SK-N-SH (cell line): ENCODE measurements at regions not wholly inside any gene's neighbourhood (a gene's known extent, or its start where the extent isn't known, plus 50 kb on each side); places are given as distances from the start of the nearest gene placed in this dataset.

ENCODE experiments used
- CTCF ChIA-PET: fragments of 300-600, 350-600 bp; formaldehyde crosslinking; extraction: SDS; loops from one replicate; lab custom pipeline; 2021; lab: Yijun Ruan, JAX
- POLR2A ChIA-PET: fragments of 350-600 bp; sonication (Branson Sonifier 250); formaldehyde crosslinking; extraction: SDS; loops from one replicate; lab custom pipeline; 2020; ENCODE audit warnings: antibody characterized with exemption, inconsistent platforms; lab: Yijun Ruan, JAX
- DNase-seq: peaks from one replicate; pipeline ENCODE4 v3.0.0; 2012
- H2AFZ ChIP-seq: fragments of 200-600 bp; sonication (generic); 2 replicates; pipeline ENCODE4 v1.8.1; 2016; ENCODE audit warnings: antibody characterized with exemption, mild to moderate bottlenecking, low read depth
- H3F3A ChIP-seq: fragments of 200-600 bp; sonication (generic); replicated peaks from 2 replicates; pipeline ENCODE3; 2016; ENCODE audit warnings: antibody characterized with exemption, mild to moderate bottlenecking; ENCODE audit not compliant: insufficient read depth
- H3K27ac ChIP-seq, 2 experiments: fragments of 200-500 bp in 1 of 2; fragments of 200-600 bp in 1 of 2; sonication (Bioruptor generic) in 1 of 2; sonication (generic), shearing (Covaris generic) in 1 of 2; 2 replicates each; pipeline versions ENCODE4 v1.5.1 to v1.6.1; 2014 to 2016; ENCODE audit warnings: low read depth in 2 of 2, inconsistent platforms in 1 of 2, low read length in 1 of 2, mild to moderate bottlenecking in 1 of 2, mixed read lengths in 1 of 2
- H3K27me3 ChIP-seq: fragments of 200-600 bp; sonication (generic), shearing (Covaris generic); 2 replicates; pipeline ENCODE4 v1.6.1; 2016; ENCODE audit warnings: mixed run types; ENCODE audit not compliant: insufficient read depth
- H3K36me3 ChIP-seq, 2 experiments: fragments of 200-500 bp in 1 of 2; fragments of 200-600 bp in 1 of 2; sonication (Bioruptor generic) in 1 of 2; sonication (generic) in 1 of 2; replicated peaks in 1 of 2; 2 replicates each; pipeline versions ENCODE3 to v1.5.1; 2014 to 2016; ENCODE audit warnings: low read length in 1 of 2, mild to moderate bottlenecking in 1 of 2; ENCODE audit not compliant: insufficient read depth in 2 of 2, control insufficient read depth in 1 of 2
- H3K4me1 ChIP-seq, 2 experiments: fragments of 200-500 bp in 1 of 2; fragments of 200-600 bp in 1 of 2; sonication (Bioruptor generic) in 1 of 2; sonication (generic), shearing (Covaris generic) in 1 of 2; 2 replicates each; pipeline versions ENCODE4 v1.5.1 to v1.6.1; 2014 to 2016; ENCODE audit warnings: low read depth in 1 of 2, low read length in 1 of 2, mixed run types in 1 of 2; ENCODE audit not compliant: insufficient read depth in 2 of 2, control insufficient read depth in 1 of 2
- H3K4me2 ChIP-seq: fragments of 200-600 bp; sonication (generic), shearing (Covaris generic); 2 replicates; pipeline ENCODE4 v1.6.1; 2017; ENCODE audit warnings: mixed run types
- H3K4me3 ChIP-seq, 2 experiments: fragments of 200-500 bp in 1 of 2; fragments of 200-600 bp in 1 of 2; sonication (Bioruptor generic) in 1 of 2; sonication (generic), shearing (Covaris generic) in 1 of 2; 2 replicates each; pipeline versions ENCODE4 v1.5.1 to v1.8.1; 2014 to 2016; ENCODE audit warnings: low read depth in 2 of 2, inconsistent platforms in 1 of 2, low read length in 1 of 2, mild to moderate bottlenecking in 1 of 2, mixed read lengths in 1 of 2, moderate library complexity in 1 of 2
- H3K79me2 ChIP-seq: fragments of 200-600 bp; sonication (generic); 2 replicates; pipeline ENCODE4 v1.8.1; 2017; ENCODE audit warnings: mild to moderate bottlenecking; ENCODE audit not compliant: insufficient read depth
- H3K9ac ChIP-seq: fragments of 200-600 bp; sonication (generic); 2 replicates; pipeline ENCODE4 v1.6.1; 2017; ENCODE audit warnings: mixed run types
- H3K9me2 ChIP-seq: fragments of 200-600 bp; sonication (generic); 2 replicates; pipeline ENCODE4 v1.6.1; 2017; ENCODE audit warnings: mixed run types
- H3K9me3 ChIP-seq: fragments of 200-600 bp; sonication (generic); 2 replicates; pipeline ENCODE4 v1.6.1; 2017; ENCODE audit warnings: mixed run types, mild to moderate bottlenecking, moderate library complexity
- H4K20me1 ChIP-seq: fragments of 200-600 bp; sonication (generic); 2 replicates; pipeline ENCODE4 v1.6.1; 2017; ENCODE audit warnings: mild to moderate bottlenecking, mixed run types; ENCODE audit not compliant: insufficient read depth
- ELF1 ChIP-seq: IDR thresholded peaks from 2 replicates; pipeline ENCODE4 v1.4.0; 2012
- EZH2phosphoT487 ChIP-seq: fragments of 200-600 bp; sonication (generic); IDR thresholded peaks from 2 replicates; pipeline ENCODE4 v1.6.1; 2017; ENCODE audit warnings: low read depth, mixed run types, mild to moderate bottlenecking, antibody characterized with exemption, moderate library complexity, borderline replicate concordance
- FOSL2 ChIP-seq: IDR thresholded peaks from 2 replicates; pipeline ENCODE4 v1.4.0; 2012; ENCODE audit warnings: low read depth, mild to moderate bottlenecking, moderate library complexity, borderline replicate concordance
- FOXJ3 ChIP-seq: sonication (generic); formaldehyde crosslinking; IDR thresholded peaks from 2 replicates; pipeline ENCODE4 v1.5.1; 2020; ENCODE audit warnings: mild to moderate bottlenecking, missing genetic modification reagents
- FOXM1 ChIP-seq: IDR thresholded peaks from 2 replicates; pipeline ENCODE4 v1.4.0; 2012; ENCODE audit warnings: low read depth, mild to moderate bottlenecking
- GABPA ChIP-seq: IDR thresholded peaks from 2 replicates; pipeline ENCODE4 v1.4.0; 2012; ENCODE audit warnings: low read depth, mild to moderate bottlenecking
- JUND ChIP-seq: IDR thresholded peaks from 2 replicates; pipeline ENCODE4 v1.4.0; 2012
- MEF2A ChIP-seq: IDR thresholded peaks from 2 replicates; pipeline ENCODE4 v1.4.0; 2012; ENCODE audit warnings: low read depth, borderline replicate concordance
- TAF1 ChIP-seq: IDR thresholded peaks from 2 replicates; pipeline ENCODE4 v1.6.1; 2012; ENCODE audit warnings: low read depth, mild to moderate bottlenecking, low read length, moderate library complexity, borderline replicate concordance
- TEAD4 ChIP-seq: IDR thresholded peaks from 2 replicates; pipeline ENCODE4 v1.4.0; 2012; ENCODE audit warnings: mild to moderate bottlenecking, borderline replicate concordance; ENCODE audit not compliant: insufficient read depth
- WGBS: methylation state at CpG from one replicate; pipeline ENCODE4 v1.1.6; 2017; ENCODE audit warnings: low lambda C conversion rate; 5-methylcytosine and 5-hydroxymethylcytosine counted together
- TF ChIP-seq, protein P1 (sequence below): fragments of 150-350 bp; IDR thresholded peaks from 2 replicates; pipeline ENCODE4 v1.6.1; 2017; ENCODE audit warnings: antibody characterized with exemption, low read length, low read depth, borderline replicate concordance
- TF ChIP-seq, protein P2 (sequence below): IDR thresholded peaks from 2 replicates; pipeline ENCODE4 v1.6.1; 2012; ENCODE audit warnings: mild to moderate bottlenecking, low read depth, low read length, moderate library complexity
- TF ChIP-seq, protein P3 (sequence below): IDR thresholded peaks from 2 replicates; pipeline ENCODE4 v1.4.0; 2012; ENCODE audit warnings: low read depth, borderline replicate concordance

DNA sequence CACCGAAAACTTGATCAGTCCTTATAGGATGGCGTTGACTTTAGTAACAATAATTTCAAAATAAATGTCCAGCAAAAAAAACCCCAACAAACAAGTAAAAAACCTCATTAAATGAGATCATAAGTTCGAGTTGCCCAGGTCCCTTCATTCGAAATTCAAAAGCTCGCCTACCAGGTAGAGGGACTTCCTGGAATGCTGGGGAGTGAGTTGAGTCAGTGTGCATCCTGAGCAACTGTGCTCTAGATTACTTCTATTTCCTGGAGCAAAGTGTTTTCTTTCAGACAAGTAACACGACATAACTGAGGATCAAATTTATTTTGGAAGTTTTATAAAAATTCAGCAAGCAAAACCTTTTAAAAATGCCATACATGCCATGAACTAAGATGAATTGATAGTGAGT, 511.9 kb upstream of the CITED2 start:
- POLR2A ChIA-PET = no interaction called here
- peaks cover 0 to 34% of the 10 kb centered on the region in 2 experiments; a peak in 3 of 4 replicates for H3K4me1 ChIP-seq
- H2AFZ ChIP-seq = no peak overlapping the region
- no peaks in the 10 kb centered on the region for H3K9me3 ChIP-seq
- DNase-seq = no peak
- no peak overlapping the region for H3K4me3 ChIP-seq
- no peaks in the 10 kb centered on the region for H3K27me3 ChIP-seq
- H3K9ac ChIP-seq = no peak overlapping the region
- H3F3A ChIP-seq = peaks cover 24% of the 10 kb centered on the region
- CTCF ChIA-PET = no interaction called here
- no peaks in the 10 kb centered on the region for H3K79me2 ChIP-seq
- WGBS = 76% methylated on average over 6 of the region's 6 CpGs
- H4K20me1 ChIP-seq = no peaks in the 10 kb centered on the region
- no peak overlapping the region for H3K27ac ChIP-seq
- TF ChIP-seq GABPA (no peak), TEAD4 (no peak), TAF1 (no peak), MEF2A (no peak), EZH2phosphoT487 (no peak), FOXJ3 (CRISPR knock-in tag) (no peak), FOSL2 (no peak)
- TF ChIP-seq, protein P1, sequence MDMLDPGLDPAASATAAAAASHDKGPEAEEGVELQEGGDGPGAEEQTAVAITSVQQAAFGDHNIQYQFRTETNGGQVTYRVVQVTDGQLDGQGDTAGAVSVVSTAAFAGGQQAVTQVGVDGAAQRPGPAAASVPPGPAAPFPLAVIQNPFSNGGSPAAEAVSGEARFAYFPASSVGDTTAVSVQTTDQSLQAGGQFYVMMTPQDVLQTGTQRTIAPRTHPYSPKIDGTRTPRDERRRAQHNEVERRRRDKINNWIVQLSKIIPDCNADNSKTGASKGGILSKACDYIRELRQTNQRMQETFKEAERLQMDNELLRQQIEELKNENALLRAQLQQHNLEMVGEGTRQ = no peak
- H3K36me3 ChIP-seq = no peaks in the 10 kb centered on the region
- H3K4me2 ChIP-seq = no peak overlapping the region
- H3K9me2 ChIP-seq = no peaks in the 10 kb centered on the region

DNA sequence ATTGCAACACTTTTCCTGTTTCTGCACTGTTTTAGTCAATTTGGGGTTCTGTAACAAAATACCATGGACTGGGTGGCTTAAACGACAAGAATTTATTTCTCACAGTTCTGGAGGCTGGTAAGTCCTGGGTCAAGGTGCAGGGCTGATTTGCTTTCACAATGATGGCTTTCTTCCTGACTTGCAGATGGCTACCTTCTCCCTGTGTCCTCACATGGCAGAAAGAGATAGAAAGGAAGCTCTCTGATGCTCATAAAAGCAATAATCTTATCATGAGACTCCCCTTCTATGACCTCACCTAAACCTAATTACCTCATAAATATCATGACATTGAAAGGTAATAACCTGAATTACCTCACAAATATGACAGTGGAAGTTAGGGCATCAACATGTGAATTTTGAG, 511.5 kb upstream of the CITED2 start:
- Histone ChIP-seq H3K4me2 (no peak overlapping the region), H3K27ac (no peak overlapping the region), H3F3A (peaks cover 24% of the 10 kb centered on the region), H3K9me3 (no peaks in the 10 kb centered on the region), H3K4me3 (no peak overlapping the region), H3K9ac (no peak overlapping the region), H2AFZ (no peak overlapping the region)
- DNase-seq = no peak
- CTCF ChIA-PET = no interaction called here
- TF ChIP-seq EZH2phosphoT487 (no peak), ELF1 (no peak), JUND (no peak), FOXM1 (no peak)
- TF ChIP-seq, protein P2, sequence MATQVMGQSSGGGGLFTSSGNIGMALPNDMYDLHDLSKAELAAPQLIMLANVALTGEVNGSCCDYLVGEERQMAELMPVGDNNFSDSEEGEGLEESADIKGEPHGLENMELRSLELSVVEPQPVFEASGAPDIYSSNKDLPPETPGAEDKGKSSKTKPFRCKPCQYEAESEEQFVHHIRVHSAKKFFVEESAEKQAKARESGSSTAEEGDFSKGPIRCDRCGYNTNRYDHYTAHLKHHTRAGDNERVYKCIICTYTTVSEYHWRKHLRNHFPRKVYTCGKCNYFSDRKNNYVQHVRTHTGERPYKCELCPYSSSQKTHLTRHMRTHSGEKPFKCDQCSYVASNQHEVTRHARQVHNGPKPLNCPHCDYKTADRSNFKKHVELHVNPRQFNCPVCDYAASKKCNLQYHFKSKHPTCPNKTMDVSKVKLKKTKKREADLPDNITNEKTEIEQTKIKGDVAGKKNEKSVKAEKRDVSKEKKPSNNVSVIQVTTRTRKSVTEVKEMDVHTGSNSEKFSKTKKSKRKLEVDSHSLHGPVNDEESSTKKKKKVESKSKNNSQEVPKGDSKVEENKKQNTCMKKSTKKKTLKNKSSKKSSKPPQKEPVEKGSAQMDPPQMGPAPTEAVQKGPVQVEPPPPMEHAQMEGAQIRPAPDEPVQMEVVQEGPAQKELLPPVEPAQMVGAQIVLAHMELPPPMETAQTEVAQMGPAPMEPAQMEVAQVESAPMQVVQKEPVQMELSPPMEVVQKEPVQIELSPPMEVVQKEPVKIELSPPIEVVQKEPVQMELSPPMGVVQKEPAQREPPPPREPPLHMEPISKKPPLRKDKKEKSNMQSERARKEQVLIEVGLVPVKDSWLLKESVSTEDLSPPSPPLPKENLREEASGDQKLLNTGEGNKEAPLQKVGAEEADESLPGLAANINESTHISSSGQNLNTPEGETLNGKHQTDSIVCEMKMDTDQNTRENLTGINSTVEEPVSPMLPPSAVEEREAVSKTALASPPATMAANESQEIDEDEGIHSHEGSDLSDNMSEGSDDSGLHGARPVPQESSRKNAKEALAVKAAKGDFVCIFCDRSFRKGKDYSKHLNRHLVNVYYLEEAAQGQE = no peak
- TF ChIP-seq, protein P3, sequence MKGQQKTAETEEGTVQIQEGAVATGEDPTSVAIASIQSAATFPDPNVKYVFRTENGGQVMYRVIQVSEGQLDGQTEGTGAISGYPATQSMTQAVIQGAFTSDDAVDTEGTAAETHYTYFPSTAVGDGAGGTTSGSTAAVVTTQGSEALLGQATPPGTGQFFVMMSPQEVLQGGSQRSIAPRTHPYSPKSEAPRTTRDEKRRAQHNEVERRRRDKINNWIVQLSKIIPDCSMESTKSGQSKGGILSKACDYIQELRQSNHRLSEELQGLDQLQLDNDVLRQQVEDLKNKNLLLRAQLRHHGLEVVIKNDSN = no peak
- TF ChIP-seq, all 33 proteins: peak for 0
- Histone ChIP-seq H3K4me1 (peaks cover 0 to 37% of the 10 kb centered on the region in 2 experiments; a peak in 3 of 4 replicates), H3K36me3 (no peaks in the 10 kb centered on the region), H3K79me2 (no peaks in the 10 kb centered on the region), H4K20me1 (no peaks in the 10 kb centered on the region), H3K27me3 (no peaks in the 10 kb centered on the region), H3K9me2 (no peaks in the 10 kb centered on the region)
- WGBS = 33% methylated on average over 1 of the region's 1 CpG
- POLR2A ChIA-PET = no interaction called here
